Uterus (tissue), 2 donors: ENCODE measurements at regions not wholly inside any gene's neighbourhood (a gene's known extent, or its start where the extent isn't known, plus 50 kb on each side); places are given as distances from the start of the nearest gene placed in this dataset.

Source experiments
- CTCF ChIP-seq, 4 experiments: fragments of 200-600 bp in 2 of 4; fragments of 450-650 bp in 2 of 4; sonication (generic) in 2 of 4; IDR thresholded peaks; one replicate each; pipeline ENCODE4 v1.5.1; 2016 to 2019; ENCODE audit warnings: antibody characterized with exemption in 4 of 4, mild to moderate bottlenecking in 2 of 4, moderate library complexity in 1 of 4
- POLR2A ChIP-seq, 2 donors: fragments of 450-650 bp; IDR thresholded peaks; one replicate each; pipeline ENCODE4 v1.6.1; 2016; ENCODE audit warnings: antibody characterized with exemption in 2 of 2, mild to moderate bottlenecking in 1 of 2, moderate library complexity in 1 of 2

DNA sequence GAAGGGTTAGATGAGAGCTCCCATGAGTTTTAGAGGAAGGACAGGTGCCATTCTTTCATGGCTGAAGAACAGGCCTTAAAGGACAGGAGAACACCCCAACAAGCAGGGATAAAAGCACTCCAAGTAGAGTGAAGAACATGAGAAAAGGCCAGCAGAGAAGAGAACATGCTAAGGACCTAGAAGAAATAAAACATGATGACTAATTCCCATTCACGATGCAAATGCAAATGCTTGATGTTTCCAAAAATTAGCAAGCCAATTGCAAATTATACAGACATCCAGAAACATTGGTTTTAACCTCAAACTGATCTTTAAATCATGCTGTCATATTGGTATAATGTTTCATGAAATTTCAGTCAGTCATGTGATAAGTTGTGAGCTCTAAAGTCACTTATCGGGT, 241.7 kb downstream of the CNTN3 start:
- TF ChIP-seq CTCF (IDR thresholded peaks at IDR 0.05): no peak
- TF ChIP-seq POLR2A (IDR thresholded peaks at IDR 0.05): no peak
